ENCODE measurements at regions not wholly inside any gene's neighbourhood (a gene's known extent, or its start where the extent isn't known, plus 50 kb on each side); places are given as distances from the start of the nearest gene placed in this dataset.
"Not testable (repeated sequence)": the region's sequence is repeated elsewhere in the genome, so short reads cannot be mapped to it uniquely, and the experiment has no call there.

DNA sequence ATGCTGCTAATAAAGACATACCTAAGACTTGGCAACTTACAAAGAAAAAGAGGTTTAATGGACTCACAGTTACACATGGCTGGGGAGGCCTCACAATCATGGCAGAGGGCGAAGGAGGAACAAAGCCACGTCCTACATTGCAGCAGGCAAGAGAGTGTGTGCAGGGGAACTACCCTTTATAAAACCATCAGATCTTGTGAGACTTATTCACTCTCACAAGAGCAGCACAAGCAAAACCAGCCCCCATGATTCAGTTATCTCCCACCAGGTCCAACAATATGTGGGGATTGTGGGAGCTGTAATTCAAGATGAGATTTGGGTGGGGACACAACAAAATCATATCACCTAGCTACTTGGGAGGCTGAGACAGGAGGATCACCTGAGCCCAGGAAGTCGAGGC lies 202.4 kb downstream of the FAM43A start:
- not testable (repeated sequence) for H3K27me3 ChIP-seq (ENCODE audit: insufficient read depth, low read depth, low read length); H4K20me1 ChIP-seq (ENCODE audit: insufficient read depth); H2AFZ ChIP-seq (ENCODE audit: low read depth, low read length); H3K4me3 ChIP-seq (ENCODE audit: low read length); H3K4me2 ChIP-seq (ENCODE audit: low read length); H3K79me2 ChIP-seq (replicated peaks; ENCODE audit: insufficient read depth, low read length); H3F3A ChIP-seq (ENCODE audit: insufficient read depth, low read length, poor library complexity, severe bottlenecking); H3K9ac ChIP-seq (ENCODE audit: low read length); H3K9me3 ChIP-seq (ENCODE audit: low read length); H3K9me2 ChIP-seq (ENCODE audit: insufficient read depth, low read length); H3K27ac ChIP-seq (ENCODE audit: low read length); H3K36me3 ChIP-seq (ENCODE audit: insufficient read depth, low read length)

- Histone ChIP-seq H3F3A (ENCODE audit: insufficient read depth, low read length, poor library complexity, severe bottlenecking) (no peaks in the 10 kb centered on the region), H3K9me3 (ENCODE audit: low read length) (peaks cover 10% of the 10 kb centered on the region), H3K27me3 (ENCODE audit: insufficient read depth, low read depth, low read length) (no peaks in the 10 kb centered on the region)
These were observed 203.2 kb downstream of the FAM43A start for GRCh38 chr3:194888916-194889315.

More at GRCh38 chr3:194888916-194889315, 203.2 kb downstream of the FAM43A start:
- Histone ChIP-seq H3K79me2 (replicated peaks; ENCODE audit: insufficient read depth, low read length) (no peaks in the 10 kb centered on the region), H3K4me3 (ENCODE audit: low read length) (no peak overlapping the region), H3K36me3 (ENCODE audit: insufficient read depth, low read length) (no peaks in the 10 kb centered on the region), H3K9ac (ENCODE audit: low read length) (no peak overlapping the region), H3K4me2 (ENCODE audit: low read length) (no peak overlapping the region), H3K27ac (ENCODE audit: low read length) (no peak overlapping the region), H2AFZ (ENCODE audit: low read depth, low read length) (no peak overlapping the region), H3K9me2 (ENCODE audit: insufficient read depth, low read length) (no peaks in the 10 kb centered on the region), H4K20me1 (ENCODE audit: insufficient read depth) (no peaks in the 10 kb centered on the region)
- TF ChIP-seq MXI1 (conservative IDR thresholded peaks at IDR 0.05; ENCODE audit: poor library complexity, severe bottlenecking): no peak
- TF ChIP-seq EZH2 (IDR thresholded peaks at IDR 0.05; ENCODE audit: borderline replicate concordance, insufficient read depth, low read length, poor library complexity, severe bottlenecking): no peak
- TF ChIP-seq, protein P1, sequence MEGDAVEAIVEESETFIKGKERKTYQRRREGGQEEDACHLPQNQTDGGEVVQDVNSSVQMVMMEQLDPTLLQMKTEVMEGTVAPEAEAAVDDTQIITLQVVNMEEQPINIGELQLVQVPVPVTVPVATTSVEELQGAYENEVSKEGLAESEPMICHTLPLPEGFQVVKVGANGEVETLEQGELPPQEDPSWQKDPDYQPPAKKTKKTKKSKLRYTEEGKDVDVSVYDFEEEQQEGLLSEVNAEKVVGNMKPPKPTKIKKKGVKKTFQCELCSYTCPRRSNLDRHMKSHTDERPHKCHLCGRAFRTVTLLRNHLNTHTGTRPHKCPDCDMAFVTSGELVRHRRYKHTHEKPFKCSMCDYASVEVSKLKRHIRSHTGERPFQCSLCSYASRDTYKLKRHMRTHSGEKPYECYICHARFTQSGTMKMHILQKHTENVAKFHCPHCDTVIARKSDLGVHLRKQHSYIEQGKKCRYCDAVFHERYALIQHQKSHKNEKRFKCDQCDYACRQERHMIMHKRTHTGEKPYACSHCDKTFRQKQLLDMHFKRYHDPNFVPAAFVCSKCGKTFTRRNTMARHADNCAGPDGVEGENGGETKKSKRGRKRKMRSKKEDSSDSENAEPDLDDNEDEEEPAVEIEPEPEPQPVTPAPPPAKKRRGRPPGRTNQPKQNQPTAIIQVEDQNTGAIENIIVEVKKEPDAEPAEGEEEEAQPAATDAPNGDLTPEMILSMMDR (IDR thresholded peaks at IDR 0.05; ENCODE audit: poor library complexity, severe bottlenecking): no peak
- no peak for TF ChIP-seq POLR2AphosphoS5 (IDR thresholded peaks at IDR 0.05)
- no peak for TF ChIP-seq SMC3 (conservative IDR thresholded peaks at IDR 0.05; ENCODE audit: poor library complexity)
- no peak for TF ChIP-seq TAF1 (IDR thresholded peaks at IDR 0.05; ENCODE audit: low read depth)
- TF ChIP-seq EP300 (conservative IDR thresholded peaks at IDR 0.05; ENCODE audit: poor library complexity, severe bottlenecking): no peak
- no peak for TF ChIP-seq REST (IDR thresholded peaks at IDR 0.05; ENCODE audit: borderline replicate concordance)
- TF ChIP-seq RAD21 (conservative IDR thresholded peaks at IDR 0.05): no peak
